Activated CD4-positive, alpha-beta T cell treated with anti-CD3 and anti-CD28 coated beads, Interleukin-2, amount 10 ng/mL, durations not matched to agents 24 days and 14 days (primary cell): ENCODE measurements at regions not wholly inside any gene's neighbourhood (a gene's known extent, or its start where the extent isn't known, plus 50 kb on each side); places are given as distances from the start of the nearest gene placed in this dataset.

ENCODE experiments used
- DNase-seq: peaks from one replicate; pipeline ENCODE4 v3.0.0; 2022
- H3K27ac Mint-ChIP-seq: one replicate; pipeline ENCODE4 v1.8.0; 2022; ENCODE audit warnings: mild to moderate bottlenecking, mixed read lengths
- H3K27me3 Mint-ChIP-seq: one replicate; pipeline ENCODE4 v1.8.0; 2022; ENCODE audit warnings: mixed read lengths
- H3K36me3 Mint-ChIP-seq: one replicate; pipeline ENCODE4 v1.8.0; 2022; ENCODE audit warnings: low read depth, mild to moderate bottlenecking, mixed read lengths
- H3K4me1 Mint-ChIP-seq: one replicate; pipeline ENCODE4 v1.8.0; 2021; ENCODE audit warnings: mixed read lengths
- H3K4me3 Mint-ChIP-seq: one replicate; pipeline ENCODE4 v1.8.0; 2022; ENCODE audit warnings: mild to moderate bottlenecking, moderate library complexity, mixed read lengths
- H3K9me3 Mint-ChIP-seq: one replicate; pipeline ENCODE4 v1.8.0; 2021; ENCODE audit warnings: mixed read lengths
- intact Hi-C: fragments of 100-400 bp; cut with micrococcal nuclease; formaldehyde crosslinking; loops from one replicate; pipeline ENCODE4 v1.15.1; 2023

DNA sequence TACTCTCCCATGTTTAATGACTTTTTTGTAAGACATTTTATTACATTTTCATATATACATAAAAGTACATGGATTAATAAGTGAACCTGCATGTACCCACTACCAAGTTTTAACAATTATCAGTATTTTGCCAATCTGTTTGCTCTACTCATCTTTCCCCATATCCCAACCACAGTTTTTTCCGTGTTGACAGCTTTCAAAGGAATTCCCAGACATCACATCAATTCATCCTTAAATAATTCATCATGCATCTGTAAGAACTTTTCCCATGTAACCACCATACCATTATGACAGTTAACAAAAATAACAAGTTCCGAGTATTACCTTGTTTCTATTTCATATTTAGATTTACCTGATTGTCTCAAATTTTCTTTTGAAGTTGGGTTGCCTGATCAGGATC is 436.7 kb downstream of the PDCD6IP start:
- intact Hi-C loops = no loop called here
- H3K9me3 Mint-ChIP-seq = no peaks in the 10 kb centered on the region
- H3K4me1 Mint-ChIP-seq = no peaks in the 10 kb centered on the region
- no peak overlapping the region for H3K4me3 Mint-ChIP-seq
- no peak overlapping the region for H3K27ac Mint-ChIP-seq
- no peaks in the 10 kb centered on the region for H3K36me3 Mint-ChIP-seq
- H3K27me3 Mint-ChIP-seq = peaks cover 5% of the 10 kb centered on the region
- DNase-seq = no peak

DNA sequence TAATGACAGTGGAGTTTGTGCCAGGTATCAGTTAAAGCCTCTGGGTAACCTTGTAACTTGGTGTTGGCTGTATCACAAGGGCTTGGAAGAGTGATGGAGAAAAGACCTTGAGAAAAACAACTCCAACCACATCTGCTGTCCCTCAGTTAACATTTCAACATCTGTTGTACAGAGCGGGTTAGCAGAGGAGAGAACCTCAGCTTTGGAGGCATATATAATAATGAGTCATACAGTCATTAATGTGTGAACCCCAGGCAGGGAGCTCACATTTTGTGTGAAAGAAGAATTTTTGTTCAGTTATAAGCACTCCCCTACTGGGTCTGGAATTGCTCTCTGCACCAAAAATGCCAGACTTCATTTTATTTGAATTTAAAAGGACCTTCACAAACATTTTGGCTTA is 439.5 kb downstream of the PDCD6IP start:
- DNase-seq = no peak
- H3K9me3 Mint-ChIP-seq = no peaks in the 10 kb centered on the region
- intact Hi-C loops = no loop called here
- H3K4me1 Mint-ChIP-seq = no peaks in the 10 kb centered on the region
- peaks cover 5% of the 10 kb centered on the region for H3K27me3 Mint-ChIP-seq
- H3K36me3 Mint-ChIP-seq = no peaks in the 10 kb centered on the region
- H3K27ac Mint-ChIP-seq = no peak overlapping the region
- H3K4me3 Mint-ChIP-seq = no peak overlapping the region

- intact Hi-C loops = no loop called here
- DNase-seq = no peak
- Mint-ChIP-seq H3K36me3 (no peaks in the 10 kb centered on the region), H3K4me3 (no peak overlapping the region), H3K27ac (no peak overlapping the region), H3K27me3 (peaks cover 5% of the 10 kb centered on the region), H3K9me3 (no peaks in the 10 kb centered on the region), H3K4me1 (no peaks in the 10 kb centered on the region)
Measured at GRCh38 chr3:34238407-34238806, 440.0 kb downstream of the PDCD6IP start.

GRCh38 chr3:34239287-34239686 is 440.9 kb downstream of the PDCD6IP start:
- no peak for DNase-seq
- no peaks in the 10 kb centered on the region for H3K9me3 Mint-ChIP-seq
- no peaks in the 10 kb centered on the region for H3K4me1 Mint-ChIP-seq
- H3K27me3 Mint-ChIP-seq = peaks cover 5% of the 10 kb centered on the region
- H3K36me3 Mint-ChIP-seq = no peaks in the 10 kb centered on the region
- intact Hi-C loops = no loop called here
- no peak overlapping the region for H3K27ac Mint-ChIP-seq
- H3K4me3 Mint-ChIP-seq = no peak overlapping the region

- Mint-ChIP-seq H3K9me3 (no peaks in the 10 kb centered on the region), H3K27ac (no peak overlapping the region), H3K4me1 (no peaks in the 10 kb centered on the region), H3K4me3 (no peak overlapping the region), H3K27me3 (peaks cover 5% of the 10 kb centered on the region), H3K36me3 (no peaks in the 10 kb centered on the region)
- intact Hi-C loops = no loop called here
- DNase-seq = no peak
Measured at GRCh38 chr3:34239875-34240274, 441.4 kb downstream of the PDCD6IP start.

GRCh38 chr3:34247401-34247800 is 449.0 kb downstream of the PDCD6IP start:
- intact Hi-C loops = no loop called here
- no peaks in the 10 kb centered on the region for H3K27me3 Mint-ChIP-seq
- H3K36me3 Mint-ChIP-seq = no peaks in the 10 kb centered on the region
- no peak overlapping the region for H3K4me3 Mint-ChIP-seq
- no peak overlapping the region for H3K27ac Mint-ChIP-seq
- peaks cover 3% of the 10 kb centered on the region for H3K4me1 Mint-ChIP-seq
- no peaks in the 10 kb centered on the region for H3K9me3 Mint-ChIP-seq
- DNase-seq = no peak

DNA sequence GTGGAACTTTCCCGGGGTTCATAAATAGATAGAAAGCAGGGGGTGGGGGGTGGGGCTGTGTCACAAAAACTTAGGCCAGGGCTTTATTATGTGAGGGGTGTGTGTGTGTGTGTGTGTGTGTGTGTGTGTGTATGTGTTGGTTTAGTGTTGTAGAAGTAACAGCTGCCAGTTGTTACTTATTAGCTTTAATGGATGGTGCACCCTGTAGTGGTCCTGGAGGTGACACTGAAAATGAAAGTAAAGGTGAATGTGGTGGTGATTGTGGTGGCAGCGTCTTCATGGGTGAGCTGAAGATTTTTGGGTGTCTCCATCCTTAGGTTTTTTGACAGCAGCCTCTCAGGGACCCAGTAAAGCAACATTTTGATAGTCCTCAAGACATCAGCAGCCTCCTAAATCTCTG is 449.9 kb downstream of the PDCD6IP start:
- H3K9me3 Mint-ChIP-seq = no peaks in the 10 kb centered on the region

DNA sequence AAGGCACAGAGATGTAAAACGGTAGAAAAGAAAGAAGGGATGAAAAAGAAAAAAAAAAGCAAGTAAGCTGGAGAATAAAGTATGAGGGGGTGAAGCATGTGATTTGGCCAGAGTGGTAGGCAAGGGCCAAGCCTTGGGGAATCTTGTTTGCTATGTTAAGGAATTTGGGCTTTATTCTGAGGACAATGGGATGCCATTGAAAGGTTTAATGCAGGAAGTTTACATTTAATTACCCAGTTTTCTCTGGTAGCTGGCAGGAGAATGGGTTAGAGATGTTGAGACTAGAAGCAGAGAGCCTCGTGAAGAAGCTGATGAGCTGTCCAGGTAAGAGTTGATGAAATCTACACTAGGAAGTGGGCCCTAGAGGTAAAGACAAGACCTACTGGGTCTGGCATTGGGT is 455.9 kb downstream of the PDCD6IP start:
- peaks cover 1% of the 10 kb centered on the region for H3K27me3 Mint-ChIP-seq
- intact Hi-C loops = no loop called here
- no peaks in the 10 kb centered on the region for H3K4me1 Mint-ChIP-seq
- H3K9me3 Mint-ChIP-seq = no peaks in the 10 kb centered on the region
- H3K4me3 Mint-ChIP-seq = no peak overlapping the region
- no peak for DNase-seq
- H3K36me3 Mint-ChIP-seq = no peaks in the 10 kb centered on the region
- no peak overlapping the region for H3K27ac Mint-ChIP-seq

More for the DNA sequence above, 449.9 kb downstream of the PDCD6IP start:
- DNase-seq = no peak
- H3K27me3 Mint-ChIP-seq = no peaks in the 10 kb centered on the region
- H3K4me1 Mint-ChIP-seq = peaks cover 3% of the 10 kb centered on the region
- intact Hi-C loops = no loop called here
- no peak overlapping the region for H3K4me3 Mint-ChIP-seq
- no peak overlapping the region for H3K27ac Mint-ChIP-seq
- H3K36me3 Mint-ChIP-seq = no peaks in the 10 kb centered on the region

DNA sequence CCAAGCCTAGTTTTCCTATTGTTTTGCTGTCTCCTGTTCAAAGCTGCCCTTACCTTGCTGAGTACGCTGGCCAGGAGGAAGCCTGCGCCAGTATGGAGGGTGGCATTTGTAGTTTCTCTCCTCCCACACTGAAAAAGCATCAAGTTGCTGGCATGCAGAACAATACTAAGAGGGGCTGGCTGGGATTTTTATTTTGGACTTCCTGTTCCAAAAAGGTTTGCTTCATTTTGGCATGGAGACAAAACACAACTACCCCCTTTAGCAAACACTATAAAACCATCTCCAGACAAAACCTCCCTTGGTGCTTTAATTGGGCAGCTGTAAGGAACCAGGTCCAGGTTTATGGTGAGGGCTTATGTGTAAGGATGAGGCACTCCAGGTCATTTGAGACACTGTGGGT is 457.6 kb downstream of the PDCD6IP start:
- no peak for DNase-seq
- Mint-ChIP-seq H3K4me1 (no peaks in the 10 kb centered on the region), H3K36me3 (no peaks in the 10 kb centered on the region), H3K9me3 (no peaks in the 10 kb centered on the region), H3K4me3 (no peak overlapping the region), H3K27me3 (peaks cover 1% of the 10 kb centered on the region), H3K27ac (no peak overlapping the region)
- intact Hi-C loops = no loop called here

DNA sequence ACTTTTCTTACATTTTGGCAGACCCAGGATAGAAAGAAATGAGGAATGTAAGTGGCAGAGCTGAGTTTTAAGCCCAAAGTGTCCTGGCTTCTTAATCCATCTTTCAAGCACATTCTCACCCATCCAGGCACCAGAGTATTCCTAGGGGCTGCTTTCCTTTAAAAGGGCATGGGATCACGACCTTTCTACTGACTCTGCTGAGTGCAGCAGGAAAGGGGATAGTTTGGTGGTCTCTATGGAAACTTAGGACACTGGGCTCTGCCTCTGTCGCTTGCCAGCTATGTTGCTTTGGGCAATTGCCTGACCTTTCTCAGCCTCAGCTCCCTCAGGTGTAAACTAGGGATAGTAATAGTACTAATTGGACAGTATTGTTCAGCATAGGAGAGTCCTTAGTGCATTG is 458.4 kb downstream of the PDCD6IP start:
- intact Hi-C loops = no loop called here
- Mint-ChIP-seq H3K9me3 (no peaks in the 10 kb centered on the region), H3K27me3 (peaks cover 1% of the 10 kb centered on the region), H3K27ac (no peak overlapping the region), H3K4me3 (no peak overlapping the region), H3K4me1 (no peaks in the 10 kb centered on the region), H3K36me3 (no peaks in the 10 kb centered on the region)
- DNase-seq = no peak

GRCh38 chr3:34258271-34258998 is 460.0 kb downstream of the PDCD6IP start:
- Mint-ChIP-seq H3K4me1 (no peaks in the 10 kb centered on the region), H3K9me3 (no peaks in the 10 kb centered on the region), H3K27ac (no peak overlapping the region), H3K27me3 (peaks cover 1% of the 10 kb centered on the region), H3K4me3 (no peak overlapping the region), H3K36me3 (no peaks in the 10 kb centered on the region)
- intact Hi-C loops = no loop called here
- no peak for DNase-seq

DNA sequence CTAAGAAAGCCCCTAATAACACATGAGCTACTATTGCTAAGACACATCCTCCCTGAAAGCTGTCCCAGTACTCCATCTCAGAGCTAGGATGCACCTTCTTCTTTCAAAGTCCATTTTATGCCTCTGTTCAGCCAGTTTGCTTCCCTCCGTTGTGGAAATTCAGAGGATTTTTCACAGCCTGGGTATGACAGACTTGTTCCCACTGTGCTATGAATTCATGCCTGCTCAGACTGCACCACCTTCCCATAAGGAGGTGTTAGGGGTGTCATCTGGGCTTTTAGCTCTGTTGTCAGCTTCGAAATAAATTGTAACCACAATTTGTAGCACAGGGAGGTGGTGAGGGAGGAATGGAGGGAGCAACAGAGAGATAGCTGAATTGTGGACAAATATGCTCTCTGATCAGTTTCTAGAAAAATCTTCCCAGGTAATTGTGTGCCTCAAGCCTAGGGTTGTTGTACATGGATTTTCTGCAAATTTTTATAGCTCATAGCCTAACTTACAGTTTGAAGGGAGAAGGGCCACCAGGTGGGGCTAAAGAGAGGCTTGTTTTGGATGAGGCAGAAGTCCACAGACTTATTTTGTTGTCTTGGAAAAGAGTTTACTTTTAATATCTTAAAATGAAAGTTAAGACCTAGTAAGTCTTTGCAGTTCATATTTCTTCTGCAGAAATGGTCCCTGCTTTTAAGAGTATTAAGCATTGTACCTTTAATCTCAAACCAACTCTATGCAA is 462.0 kb downstream of the PDCD6IP start:
- peaks cover 1% of the 10 kb centered on the region for H3K27me3 Mint-ChIP-seq
- H3K4me3 Mint-ChIP-seq = no peak overlapping the region
- no peak overlapping the region for H3K27ac Mint-ChIP-seq
- DNase-seq = peak; percentile 72
- H3K9me3 Mint-ChIP-seq = no peaks in the 10 kb centered on the region
- no peaks in the 10 kb centered on the region for H3K36me3 Mint-ChIP-seq
- no peaks in the 10 kb centered on the region for H3K4me1 Mint-ChIP-seq
- intact Hi-C loops = no loop called here

DNA sequence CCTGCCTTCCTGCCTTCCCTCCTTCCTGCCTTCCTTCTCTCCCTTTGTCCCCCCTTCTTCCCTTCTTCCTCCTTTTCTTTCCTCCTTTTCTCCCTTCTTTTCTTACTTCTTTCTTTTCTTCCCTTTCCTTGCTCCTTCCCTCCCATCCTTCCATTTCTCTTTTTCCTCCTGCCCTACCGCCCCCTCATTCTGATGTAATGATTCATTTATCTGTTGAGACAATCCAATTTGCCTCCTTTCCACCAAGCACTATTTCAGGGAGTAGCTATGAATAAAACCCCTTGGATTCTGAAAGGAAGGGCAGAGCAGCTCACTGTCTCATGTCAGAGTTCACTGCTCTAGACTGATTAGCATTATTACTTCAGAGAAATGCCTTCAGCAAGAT is 462.6 kb downstream of the PDCD6IP start:
- no peak overlapping the region for H3K27ac Mint-ChIP-seq
- peaks cover 1% of the 10 kb centered on the region for H3K27me3 Mint-ChIP-seq
- H3K4me1 Mint-ChIP-seq = no peaks in the 10 kb centered on the region
- no peaks in the 10 kb centered on the region for H3K9me3 Mint-ChIP-seq
- intact Hi-C loops = no loop called here
- DNase-seq = no peak
- H3K36me3 Mint-ChIP-seq = no peaks in the 10 kb centered on the region
- no peak overlapping the region for H3K4me3 Mint-ChIP-seq

- Mint-ChIP-seq H3K27me3 (peaks cover 2% of the 10 kb centered on the region), H3K4me1 (no peaks in the 10 kb centered on the region), H3K4me3 (no peak overlapping the region), H3K36me3 (no peaks in the 10 kb centered on the region), H3K9me3 (no peaks in the 10 kb centered on the region), H3K27ac (no peak overlapping the region)
- no peak for DNase-seq
- intact Hi-C loops = no loop called here
Measured at GRCh38 chr3:34263101-34263621, 464.7 kb downstream of the PDCD6IP start.
